Keratinocyte (primary cell): ENCODE measurements at regions not wholly inside any gene's neighbourhood (a gene's known extent, or its start where the extent isn't known, plus 50 kb on each side); places are given as distances from the start of the nearest gene placed in this dataset.

ENCODE experiments used
- DNase-seq: peaks from one replicate; pipeline ENCODE4 v3.0.0-alpha.2; 2011; ENCODE audit warnings: low read depth, missing footprints, low spot score
- FAIRE-seq: peaks from 2 replicates; lab custom pipeline; 2011; peaks lifted over from hg19 to GRCh38; lab: Jason Lieb, UNC
- H2AFZ ChIP-seq: 2 replicates; pipeline ENCODE4 v1.6.0; 2012; ENCODE audit warnings: low read length, control low read depth, inconsistent platforms; ENCODE audit not compliant: control insufficient read depth
- H3K27ac ChIP-seq: 2 replicates; pipeline ENCODE4 v1.5.1; 2011; ENCODE audit warnings: low read length; ENCODE audit not compliant: control insufficient read depth, insufficient read depth
- H3K27me3 ChIP-seq: 3 replicates; pipeline ENCODE4 v1.6.0; 2011; ENCODE audit warnings: low read length; ENCODE audit not compliant: control insufficient read depth, insufficient read depth; ENCODE audit errors: extremely low read depth
- H3K36me3 ChIP-seq, 2 experiments: 2 replicates in 1 of 2; 3 replicates in 1 of 2; pipeline ENCODE4 v1.5.1; 2011; ENCODE audit warnings: low read length in 2 of 2, mild to moderate bottlenecking in 1 of 2; ENCODE audit not compliant: control insufficient read depth in 2 of 2, insufficient read depth in 2 of 2; ENCODE audit errors: extremely low read depth in 1 of 2
- H3K4me1 ChIP-seq: 3 replicates; pipeline ENCODE4 v1.5.1; 2011; ENCODE audit warnings: low read length; ENCODE audit not compliant: control insufficient read depth, insufficient read depth; ENCODE audit errors: extremely low read depth
- H3K4me2 ChIP-seq: 3 replicates; pipeline ENCODE4 v1.6.0; 2011; ENCODE audit warnings: low read depth, low read length; ENCODE audit not compliant: control insufficient read depth, insufficient read depth; ENCODE audit errors: extremely low read depth
- H3K4me3 ChIP-seq, 3 experiments: fragments of 200-600 bp in 1 of 3; sonication (generic) in 1 of 3; 2 replicates in 2 of 3; 3 replicates in 1 of 3; pipeline ENCODE4 v1.5.1; 2011 to 2016; ENCODE audit warnings: low read length in 3 of 3, mild to moderate bottlenecking in 3 of 3, control low read depth in 2 of 3, inconsistent platforms in 1 of 3, low read depth in 1 of 3, mixed read lengths in 1 of 3, mixed run types in 1 of 3, moderate library complexity in 1 of 3; ENCODE audit not compliant: control insufficient read depth in 2 of 3, insufficient read depth in 2 of 3; ENCODE audit errors: extremely low read depth in 1 of 3
- H3K79me2 ChIP-seq: 2 replicates; pipeline ENCODE4 v1.6.0; 2012; ENCODE audit warnings: low read length; ENCODE audit not compliant: control insufficient read depth, insufficient read depth
- H3K9ac ChIP-seq: 3 replicates; pipeline ENCODE4 v1.6.0; 2011; ENCODE audit warnings: low read length; ENCODE audit not compliant: control insufficient read depth, insufficient read depth; ENCODE audit errors: extremely low read depth
- H3K9me1 ChIP-seq: 3 replicates; pipeline ENCODE4 v1.6.0; 2011; ENCODE audit warnings: low read length; ENCODE audit not compliant: control insufficient read depth, insufficient read depth; ENCODE audit errors: extremely low read depth
- H3K9me3 ChIP-seq: 2 replicates; pipeline ENCODE4 v1.5.1; 2012; ENCODE audit warnings: low read depth, low read length; ENCODE audit not compliant: control insufficient read depth
- H4K20me1 ChIP-seq: 3 replicates; pipeline ENCODE4 v1.6.0; 2011; ENCODE audit warnings: low read length; ENCODE audit not compliant: control insufficient read depth, insufficient read depth; ENCODE audit errors: extremely low read depth
- EZH2 ChIP-seq: IDR thresholded peaks from one replicate; pipeline ENCODE4 v1.6.1; 2012; ENCODE audit warnings: inconsistent platforms, mild to moderate bottlenecking, low read length, moderate library complexity
- dilution Hi-C: fragments of 300-500 bp; cut with MboI; formaldehyde crosslinking; loops from one replicate; pipeline ENCODE4 v1.7.0; 2020; ENCODE audit warnings: low sequenced_read_pairs; ENCODE audit not compliant: extremely low pct_ligation_motif_present
- TF ChIP-seq, protein P1 (sequence below), 3 experiments: IDR thresholded peaks in 1 of 3; conservative IDR thresholded peaks in 1 of 3; optimal IDR thresholded peaks in 1 of 3; 2 replicates in 2 of 3; 3 replicates in 1 of 3; pipeline versions ENCODE3 to v1.5.1; 2011; ENCODE audit warnings: low read length in 3 of 3, mild to moderate bottlenecking in 3 of 3, moderate library complexity in 2 of 3, control low read depth in 1 of 3, inconsistent platforms in 1 of 3; ENCODE audit not compliant: insufficient read depth in 2 of 3; ENCODE audit errors: extremely low read depth in 1 of 3

DNA sequence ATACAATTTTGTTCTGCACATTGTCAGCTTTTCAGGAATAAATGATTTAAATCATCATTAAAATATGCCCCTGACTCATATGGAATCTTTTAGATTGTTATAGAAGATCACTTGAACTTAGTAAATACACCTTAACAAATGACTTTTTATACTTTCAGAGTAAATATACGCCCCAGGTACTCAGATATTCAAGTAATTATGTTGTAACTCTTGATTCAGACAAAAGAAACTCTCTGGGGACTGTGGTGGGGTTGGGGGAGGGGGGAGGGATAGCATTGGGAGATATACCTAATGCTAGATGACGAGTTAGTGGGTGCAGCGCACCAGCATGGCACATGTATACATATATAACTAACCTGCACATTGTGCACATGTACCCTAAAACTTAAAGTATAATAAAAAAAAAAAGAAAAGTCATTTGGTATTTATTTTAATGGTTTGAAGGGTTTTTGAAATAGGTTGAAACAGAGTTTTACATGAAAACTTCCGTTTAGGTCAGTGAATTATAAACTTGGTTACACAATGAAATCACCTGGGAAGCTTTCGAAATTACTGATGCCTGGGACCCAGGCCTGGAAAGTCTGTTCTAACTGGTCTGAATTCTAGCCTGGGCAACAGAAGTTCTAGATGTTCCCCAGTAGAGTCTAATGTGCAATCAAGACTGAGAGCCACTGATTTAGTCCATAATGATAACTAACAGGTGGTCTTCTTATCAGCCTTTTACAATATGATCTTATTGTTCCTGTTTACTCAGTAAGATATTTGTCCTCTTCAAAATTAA lies 320.5 kb upstream of the NR5A2 start:
- Histone ChIP-seq H3K27ac (no peak overlapping the region), H3K36me3 (no peaks in the 10 kb centered on the region), H3K4me2 (no peak overlapping the region), H2AFZ (no peak overlapping the region), H3K4me1 (no peaks in the 10 kb centered on the region), H3K9me1 (no peaks in the 10 kb centered on the region), H3K4me3 (no peak overlapping the region), H3K79me2 (no peaks in the 10 kb centered on the region), H3K9ac (no peak overlapping the region), H3K27me3 (no peaks in the 10 kb centered on the region), H4K20me1 (no peaks in the 10 kb centered on the region), H3K9me3 (peaks cover 2% of the 10 kb centered on the region)
- no peak for TF ChIP-seq EZH2
- DNase-seq (no peak), FAIRE-seq (no peak)
- dilution Hi-C loops, result no loop called here

DNA sequence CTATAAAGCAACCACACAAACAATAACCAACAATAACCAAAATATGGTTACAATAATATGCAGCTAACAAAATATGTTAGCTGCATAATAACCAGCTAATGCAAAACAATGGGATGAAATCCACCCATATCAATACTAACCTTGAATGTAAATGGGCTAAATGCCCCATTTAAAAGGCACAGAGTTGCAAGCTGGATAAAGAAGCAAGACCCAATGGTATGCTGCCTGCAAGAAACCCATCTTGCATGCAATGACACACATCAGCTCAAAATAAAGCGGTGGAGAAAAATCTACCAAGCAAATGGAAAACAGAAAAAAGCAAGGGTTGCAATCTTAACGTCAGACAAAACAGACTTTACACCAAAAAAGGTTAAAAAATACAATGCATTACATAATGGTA lies 316.5 kb upstream of the NR5A2 start:
- FAIRE-seq, result no peak
- no peak for DNase-seq

More for the DNA sequence above, 316.5 kb upstream of the NR5A2 start:
- Histone ChIP-seq H3K79me2 (no peaks in the 10 kb centered on the region), H4K20me1 (no peaks in the 10 kb centered on the region), H3K4me1 (no peaks in the 10 kb centered on the region), H3K36me3 (no peaks in the 10 kb centered on the region), H3K9me1 (no peaks in the 10 kb centered on the region), H2AFZ (no peak overlapping the region), H3K27ac (no peak overlapping the region), H3K4me2 (no peak overlapping the region), H3K4me3 (no peak overlapping the region), H3K27me3 (no peaks in the 10 kb centered on the region), H3K9me3 (peaks cover 2% of the 10 kb centered on the region), H3K9ac (no peak overlapping the region)
- TF ChIP-seq, protein P1, sequence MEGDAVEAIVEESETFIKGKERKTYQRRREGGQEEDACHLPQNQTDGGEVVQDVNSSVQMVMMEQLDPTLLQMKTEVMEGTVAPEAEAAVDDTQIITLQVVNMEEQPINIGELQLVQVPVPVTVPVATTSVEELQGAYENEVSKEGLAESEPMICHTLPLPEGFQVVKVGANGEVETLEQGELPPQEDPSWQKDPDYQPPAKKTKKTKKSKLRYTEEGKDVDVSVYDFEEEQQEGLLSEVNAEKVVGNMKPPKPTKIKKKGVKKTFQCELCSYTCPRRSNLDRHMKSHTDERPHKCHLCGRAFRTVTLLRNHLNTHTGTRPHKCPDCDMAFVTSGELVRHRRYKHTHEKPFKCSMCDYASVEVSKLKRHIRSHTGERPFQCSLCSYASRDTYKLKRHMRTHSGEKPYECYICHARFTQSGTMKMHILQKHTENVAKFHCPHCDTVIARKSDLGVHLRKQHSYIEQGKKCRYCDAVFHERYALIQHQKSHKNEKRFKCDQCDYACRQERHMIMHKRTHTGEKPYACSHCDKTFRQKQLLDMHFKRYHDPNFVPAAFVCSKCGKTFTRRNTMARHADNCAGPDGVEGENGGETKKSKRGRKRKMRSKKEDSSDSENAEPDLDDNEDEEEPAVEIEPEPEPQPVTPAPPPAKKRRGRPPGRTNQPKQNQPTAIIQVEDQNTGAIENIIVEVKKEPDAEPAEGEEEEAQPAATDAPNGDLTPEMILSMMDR (optimal IDR thresholded peaks at IDR 0.05 in 1 of 3, IDR thresholded peaks at IDR 0.05 in 1 of 3, conservative IDR thresholded peaks at IDR 0.05 in 1 of 3; ENCODE audit: extremely low read depth in 1 of 3, insufficient read depth in 2 of 3, low read length in 3 of 3), result no peak
- no peak for TF ChIP-seq EZH2
- dilution Hi-C loops, result no loop called here
